Ascending aorta (tissue), 2 donors: ENCODE measurements at regions not wholly inside any gene's neighbourhood (a gene's known extent, or its start where the extent isn't known, plus 50 kb on each side); places are given as distances from the start of the nearest gene placed in this dataset.

Source experiments
- DNase-seq, 2 donors: peaks; one replicate each; pipeline ENCODE4 v3.0.0-alpha.2; 2019; ENCODE audit warnings: low spot score in 2 of 2
- H3K27ac ChIP-seq, 2 donors: fragments of 200-600 bp; sonication (generic); one replicate each; pipeline ENCODE4 v1.5.1; 2016 to 2017; ENCODE audit warnings: mild to moderate bottlenecking in 1 of 2
- H3K27me3 ChIP-seq: fragments of 200-600 bp; sonication (generic); one replicate; pipeline ENCODE4 v1.5.1; 2017
- H3K36me3 ChIP-seq, 2 donors: fragments of 200-600 bp; sonication (generic); one replicate each; pipeline ENCODE4 v1.5.1; 2016
- H3K4me1 ChIP-seq, 2 donors: fragments of 200-600 bp; sonication (generic); one replicate each; pipeline ENCODE4 v1.5.1; 2016 to 2017; ENCODE audit warnings: mild to moderate bottlenecking in 1 of 2
- H3K4me3 ChIP-seq, 2 donors: fragments of 200-600 bp; sonication (generic); one replicate each; pipeline ENCODE4 v1.5.1; 2016 to 2017; ENCODE audit warnings: mild to moderate bottlenecking in 1 of 2
- H3K9me3 ChIP-seq, 2 donors: fragments of 200-600 bp; sonication (generic); one replicate each; pipeline ENCODE4 v1.5.1; 2016
- intact Hi-C: fragments of 100-400 bp; cut with DNase I; formaldehyde crosslinking; loops from one replicate; pipeline ENCODE4 v1.15.1; 2023
- TF ChIP-seq, protein P1 (sequence below), 3 experiments: fragments of 200-600 bp in 2 of 3; fragments of 450-650 bp in 1 of 3; sonication (generic) in 2 of 3; IDR thresholded peaks; one replicate each; pipeline ENCODE4 v1.5.1; 2016 to 2019; ENCODE audit warnings: antibody characterized with exemption in 3 of 3, mild to moderate bottlenecking in 1 of 3, moderate library complexity in 1 of 3

- H3K27me3 ChIP-seq, result no peaks in the 10 kb centered on the region
- DNase-seq, result no peak
- H3K36me3 ChIP-seq, result no peaks in the 10 kb centered on the region
- no peaks in the 10 kb centered on the region for H3K9me3 ChIP-seq
- intact Hi-C loops, result loop anchor here (1.0 to 5.0 kb wide), 3 partner anchors 109 to 300 kb away; no protein-coding TSS in a partner anchor
- no peaks in the 10 kb centered on the region for H3K4me1 ChIP-seq
- H3K4me3 ChIP-seq, result no peak overlapping the region
- TF ChIP-seq, protein P1, sequence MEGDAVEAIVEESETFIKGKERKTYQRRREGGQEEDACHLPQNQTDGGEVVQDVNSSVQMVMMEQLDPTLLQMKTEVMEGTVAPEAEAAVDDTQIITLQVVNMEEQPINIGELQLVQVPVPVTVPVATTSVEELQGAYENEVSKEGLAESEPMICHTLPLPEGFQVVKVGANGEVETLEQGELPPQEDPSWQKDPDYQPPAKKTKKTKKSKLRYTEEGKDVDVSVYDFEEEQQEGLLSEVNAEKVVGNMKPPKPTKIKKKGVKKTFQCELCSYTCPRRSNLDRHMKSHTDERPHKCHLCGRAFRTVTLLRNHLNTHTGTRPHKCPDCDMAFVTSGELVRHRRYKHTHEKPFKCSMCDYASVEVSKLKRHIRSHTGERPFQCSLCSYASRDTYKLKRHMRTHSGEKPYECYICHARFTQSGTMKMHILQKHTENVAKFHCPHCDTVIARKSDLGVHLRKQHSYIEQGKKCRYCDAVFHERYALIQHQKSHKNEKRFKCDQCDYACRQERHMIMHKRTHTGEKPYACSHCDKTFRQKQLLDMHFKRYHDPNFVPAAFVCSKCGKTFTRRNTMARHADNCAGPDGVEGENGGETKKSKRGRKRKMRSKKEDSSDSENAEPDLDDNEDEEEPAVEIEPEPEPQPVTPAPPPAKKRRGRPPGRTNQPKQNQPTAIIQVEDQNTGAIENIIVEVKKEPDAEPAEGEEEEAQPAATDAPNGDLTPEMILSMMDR (IDR thresholded peaks at IDR 0.05), result peak; percentile 70 to 83 (median 75)
- no peak overlapping the region for H3K27ac ChIP-seq
Measured at GRCh38 chr15:57861034-57861638, 154.6 kb downstream of the POLR2M start.

DNA sequence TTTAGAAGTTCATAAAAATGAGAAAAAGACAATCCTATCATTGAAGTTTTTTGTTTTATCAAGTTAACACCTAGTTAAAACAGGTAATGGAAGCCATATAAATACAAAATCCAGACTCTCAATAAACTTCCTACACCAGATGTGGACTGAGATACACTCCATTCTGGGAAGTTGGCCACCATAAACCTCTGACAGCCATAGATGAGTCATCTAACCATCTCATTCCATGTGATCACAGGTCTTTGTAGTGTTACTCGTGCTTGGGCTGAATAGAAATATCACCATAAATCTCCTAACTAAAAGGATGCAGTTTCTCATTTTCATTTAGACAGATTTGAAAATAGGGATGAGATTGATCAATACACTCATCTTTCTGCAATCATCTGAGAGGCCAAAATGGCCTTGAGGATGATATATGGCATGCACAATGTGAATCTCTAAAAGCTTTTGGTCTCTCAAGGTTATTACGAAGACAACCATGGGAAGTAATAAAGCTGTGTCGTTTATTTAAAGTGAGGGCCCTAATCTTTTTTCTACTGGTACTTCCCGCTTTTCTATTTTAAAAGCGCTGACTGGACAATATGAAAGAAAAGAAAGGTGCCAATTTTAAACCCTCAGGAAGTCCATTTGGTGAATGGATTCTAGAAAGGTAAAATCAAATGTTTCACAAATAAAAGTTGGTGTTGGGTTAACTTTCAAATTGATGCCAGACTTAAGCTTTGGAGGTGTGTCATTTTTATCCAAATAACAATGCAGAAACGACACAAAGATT is 155.5 kb downstream of the POLR2M start:
- H3K27me3 ChIP-seq, result no peaks in the 10 kb centered on the region

DNA sequence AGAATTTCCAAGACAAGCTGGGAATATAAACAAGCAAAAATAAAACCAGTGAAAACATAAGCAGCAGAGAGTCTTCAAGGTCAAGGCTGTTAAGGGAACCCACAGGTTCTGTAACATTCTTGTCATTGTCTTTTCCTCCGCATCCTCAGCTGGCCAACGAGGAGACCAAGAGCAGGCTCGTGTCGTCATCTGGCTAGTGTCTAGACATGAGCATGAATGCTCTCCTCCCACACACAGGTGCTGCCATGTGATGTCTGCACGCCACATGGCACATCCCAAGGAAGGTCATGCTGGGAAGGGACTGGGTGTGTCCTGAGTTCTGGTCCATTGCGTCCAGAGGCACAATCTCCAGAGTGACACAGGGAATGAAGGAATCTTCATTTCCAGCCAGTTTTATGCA is 156.2 kb downstream of the POLR2M start:
- TF ChIP-seq, protein P1 (IDR thresholded peaks at IDR 0.05), result no peak
- Histone ChIP-seq H3K4me1 (no peaks in the 10 kb centered on the region), H3K4me3 (no peak overlapping the region), H3K27me3 (no peaks in the 10 kb centered on the region), H3K36me3 (no peaks in the 10 kb centered on the region), H3K9me3 (no peaks in the 10 kb centered on the region), H3K27ac (no peak overlapping the region)
- intact Hi-C loops, result loop anchor here (5.0 kb wide), 1 partner anchor 110 kb away; no protein-coding TSS in a partner anchor
- no peak for DNase-seq

More for the DNA sequence above, 155.5 kb downstream of the POLR2M start:
- H3K4me3 ChIP-seq, result no peak overlapping the region
- H3K9me3 ChIP-seq, result no peaks in the 10 kb centered on the region
- no peaks in the 10 kb centered on the region for H3K4me1 ChIP-seq
- TF ChIP-seq, protein P1 (IDR thresholded peaks at IDR 0.05), result no peak
- H3K36me3 ChIP-seq, result no peaks in the 10 kb centered on the region
- H3K27ac ChIP-seq, result no peak overlapping the region
- intact Hi-C loops, result loop anchor here (1.0 to 5.0 kb wide), 3 partner anchors 110 to 301 kb away; no protein-coding TSS in a partner anchor
- DNase-seq, result no peak

DNA sequence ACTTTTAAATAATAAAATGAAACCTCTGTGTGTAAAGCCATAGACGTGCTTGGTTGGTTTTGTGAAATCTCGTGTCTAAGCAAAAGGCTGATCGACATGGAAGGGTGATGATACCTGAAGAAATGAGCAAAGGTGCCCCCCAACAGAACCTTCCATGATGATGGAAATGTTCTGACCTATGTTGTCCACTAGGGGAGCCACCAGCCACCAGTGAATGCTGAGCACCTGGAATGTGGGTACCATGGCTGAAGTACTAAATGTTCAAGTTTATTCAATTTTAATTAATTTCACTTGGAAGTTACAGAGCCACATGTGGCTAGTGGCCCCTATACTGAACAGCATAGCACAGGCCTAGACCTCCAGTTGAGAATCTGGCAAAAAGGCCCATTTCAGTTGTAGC is 158.8 kb downstream of the POLR2M start:
- Histone ChIP-seq H3K27me3 (no peaks in the 10 kb centered on the region), H3K4me3 (no peak overlapping the region), H3K4me1 (no peaks in the 10 kb centered on the region), H3K36me3 (no peaks in the 10 kb centered on the region), H3K27ac (no peak overlapping the region), H3K9me3 (no peaks in the 10 kb centered on the region)
- intact Hi-C loops, result no loop called here
- TF ChIP-seq, protein P1 (IDR thresholded peaks at IDR 0.05), result peak in 1 of 3 experiments; percentile 24
- no peak for DNase-seq

DNA sequence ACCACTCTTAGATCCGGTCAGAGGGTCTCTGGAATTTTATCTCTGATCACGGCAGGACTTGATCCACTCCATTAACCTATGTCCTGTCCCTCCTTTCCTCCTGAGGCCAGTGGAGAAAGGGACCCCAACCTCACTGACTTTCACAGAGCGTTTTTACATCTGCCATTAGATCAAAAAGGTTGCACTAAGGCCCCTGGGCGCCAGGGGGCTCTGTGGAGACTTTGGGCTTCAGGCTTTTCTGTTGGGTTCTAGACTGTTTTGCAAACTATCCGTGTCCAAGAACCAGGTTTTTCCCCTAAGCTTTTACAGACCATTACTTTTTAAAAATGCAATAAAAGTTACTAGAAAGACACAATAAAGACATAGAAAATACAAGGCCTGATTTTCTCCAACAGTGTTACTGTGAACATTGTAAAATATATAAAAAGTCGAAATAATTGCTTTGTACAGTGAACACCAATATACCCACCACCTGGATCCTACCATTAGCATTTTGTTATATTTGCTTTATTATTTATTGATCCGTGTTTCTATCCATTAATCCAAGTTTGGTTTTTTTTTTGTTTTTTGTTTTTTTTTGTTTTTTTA is 159.7 kb downstream of the POLR2M start:
- intact Hi-C loops, result loop anchor here (2.0 kb wide), 1 partner anchor 201 kb away; no protein-coding TSS in a partner anchor
- TF ChIP-seq, protein P1 (IDR thresholded peaks at IDR 0.05), result peak in 2 of 3 experiments; percentile 17 to 49
- DNase-seq, result peak in 1 of 2 donors; percentile 67
- H3K4me1 ChIP-seq, result no peaks in the 10 kb centered on the region
- H3K36me3 ChIP-seq, result no peaks in the 10 kb centered on the region
- H3K27ac ChIP-seq, result no peak overlapping the region
- H3K4me3 ChIP-seq, result no peak overlapping the region
- H3K9me3 ChIP-seq, result no peaks in the 10 kb centered on the region
- no peaks in the 10 kb centered on the region for H3K27me3 ChIP-seq
